T-helper 1 cell treated with Interleukin-12 subunit alpha and Interleukin-12 subunit beta and Interleukin-4 antibody, amounts not matched to agents 30 ng/mL and 1 ng/mL, for 36 hours (primary cell): ENCODE measurements at regions not wholly inside any gene's neighbourhood (a gene's known extent, or its start where the extent isn't known, plus 50 kb on each side); places are given as distances from the start of the nearest gene placed in this dataset.

Experiments
- intact Hi-C: fragments of 100-400 bp; cut with micrococcal nuclease; formaldehyde crosslinking; loops from one replicate; pipeline ENCODE4 v1.15.1; 2024

DNA sequence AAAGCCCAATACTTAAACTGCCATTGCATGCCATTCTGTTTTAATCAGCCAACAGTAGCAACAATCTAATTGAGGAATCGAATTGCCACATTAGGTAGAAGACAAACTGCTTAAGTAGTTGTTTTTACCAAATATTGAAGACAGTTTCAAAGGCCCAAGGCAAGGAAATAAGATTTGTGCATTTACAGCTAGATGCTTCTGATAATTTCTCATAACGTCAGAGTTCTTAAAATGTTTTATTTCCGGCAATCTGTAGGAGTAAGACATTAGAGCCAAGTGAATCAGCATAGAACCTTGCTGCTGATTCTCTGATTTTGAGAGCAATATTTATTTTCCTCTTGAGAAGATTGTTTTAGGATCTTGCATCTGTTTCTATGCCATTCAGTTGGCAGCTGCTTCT, 174.3 kb downstream of the RBM43 start:
- intact Hi-C loops = no loop called here

DNA sequence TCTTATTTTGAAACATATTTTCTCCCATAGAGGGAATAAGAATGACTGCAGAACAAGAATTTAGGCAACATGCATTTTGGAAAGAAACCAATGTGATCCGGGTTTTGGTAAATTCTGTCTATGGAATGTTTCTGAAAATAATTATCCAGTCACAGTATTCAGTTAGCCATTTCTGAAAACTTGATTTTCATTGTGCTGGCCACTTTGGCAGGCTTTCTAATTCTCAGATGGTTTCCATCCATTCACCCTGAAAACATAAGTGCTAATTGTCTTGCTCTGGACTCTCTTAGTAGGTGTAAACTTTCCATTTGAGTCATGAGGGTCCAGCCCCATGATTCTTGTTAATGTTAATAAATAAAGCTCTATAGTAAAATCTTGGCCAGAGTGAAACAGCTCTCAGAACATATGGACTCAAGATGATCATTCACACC, 176.5 kb downstream of the RBM43 start:
- intact Hi-C loops = no loop called here

DNA sequence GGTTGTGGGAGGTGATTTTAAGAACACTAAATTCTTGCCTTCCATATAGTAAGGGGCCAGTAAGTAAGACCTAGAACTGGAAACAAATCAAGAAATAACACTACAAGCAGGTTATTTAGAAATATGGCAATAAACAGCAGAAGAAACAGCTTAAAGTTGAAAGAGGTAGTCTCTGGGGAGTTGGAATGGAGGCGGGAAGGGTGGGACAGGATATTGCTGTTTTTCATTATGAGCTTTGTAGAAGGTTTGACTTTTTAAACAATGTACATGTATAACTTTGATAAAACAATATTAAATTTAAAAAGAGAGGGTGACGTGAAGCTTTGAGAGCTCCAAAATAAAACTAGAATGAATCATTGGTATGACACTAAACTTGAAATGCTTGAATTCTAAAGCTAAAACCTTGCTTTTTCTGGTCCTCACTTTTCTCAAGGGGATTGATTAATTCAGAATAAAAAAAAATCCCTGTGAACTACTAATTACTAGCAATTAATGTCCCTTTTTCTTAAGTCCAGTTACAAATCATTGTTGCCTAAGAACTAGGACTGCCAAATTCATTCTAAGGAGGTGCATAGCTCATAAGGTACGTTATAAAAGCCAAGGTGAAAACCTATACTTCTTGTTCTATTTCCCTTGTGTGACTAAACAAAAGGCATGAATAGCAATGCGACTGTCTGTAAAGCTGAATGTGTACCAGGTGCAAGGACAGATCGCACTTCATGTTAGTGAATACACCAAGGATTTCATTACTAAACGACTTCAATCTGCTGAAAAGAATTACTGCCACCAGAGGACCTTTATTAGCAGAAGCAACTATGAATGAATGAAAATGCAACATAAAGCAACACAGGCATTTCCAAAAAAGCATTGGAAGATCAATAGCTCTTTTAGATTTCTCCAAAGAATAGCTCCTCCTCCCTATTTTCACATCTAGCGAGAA, 177.5 kb downstream of the RBM43 start:
- intact Hi-C loops = no loop called here

DNA sequence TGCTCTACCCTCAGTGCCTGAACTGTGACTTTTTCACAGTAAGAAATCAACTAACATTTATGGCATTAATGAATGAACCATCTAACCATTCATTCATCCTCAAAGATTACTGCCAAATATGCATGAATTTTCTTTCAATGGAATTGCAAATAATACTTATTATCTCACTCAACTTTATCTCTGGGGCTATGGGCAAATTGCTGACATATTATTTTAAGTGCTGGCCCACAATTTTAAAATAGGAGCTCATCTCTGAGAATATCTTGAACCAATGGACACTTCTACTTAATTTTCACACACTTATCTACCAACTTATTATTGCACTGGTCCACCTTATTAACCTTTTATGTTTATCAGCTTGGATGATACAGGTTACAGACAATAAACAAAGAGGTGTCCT, 182.8 kb downstream of the RBM43 start:
- intact Hi-C loops = no loop called here

DNA sequence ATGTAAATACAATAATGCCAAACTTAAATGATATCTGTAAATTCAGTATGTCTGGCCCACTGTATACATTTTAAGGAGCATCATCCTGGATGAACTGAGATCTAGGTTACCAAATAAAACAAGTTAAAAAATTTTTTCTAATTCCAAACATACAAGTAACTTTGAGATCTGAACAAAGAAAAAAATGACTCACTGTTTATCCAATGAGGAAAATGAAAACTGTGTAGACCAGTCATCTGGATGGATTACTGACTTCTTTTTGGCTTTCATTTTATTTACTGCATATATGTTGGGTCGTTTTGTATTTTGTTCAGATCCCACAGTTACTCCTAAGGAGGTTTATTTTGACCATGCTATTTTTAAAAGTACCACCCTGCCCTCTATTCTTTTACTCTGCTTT, 189.8 kb downstream of the RBM43 start:
- intact Hi-C loops = no loop called here

DNA sequence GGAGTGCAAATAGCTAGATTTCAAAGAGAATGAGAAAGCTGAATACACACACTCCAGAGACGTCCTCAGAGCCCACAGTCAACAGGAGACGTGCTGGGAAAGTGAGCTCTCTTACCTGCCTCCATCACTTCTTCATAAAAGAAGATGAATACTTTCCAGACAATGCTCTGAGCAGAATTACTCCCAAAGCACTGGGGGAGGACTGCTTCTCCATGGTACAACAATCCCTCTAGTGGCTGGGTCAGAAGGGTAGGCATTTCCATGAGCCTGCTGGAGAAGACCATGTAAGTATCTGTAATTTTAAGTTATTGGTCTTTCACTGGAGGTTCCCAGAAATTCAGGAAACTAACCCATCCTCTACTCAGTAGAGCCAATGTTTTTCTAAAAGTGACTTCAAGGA, 190.3 kb downstream of the RBM43 start:
- intact Hi-C loops = no loop called here

DNA sequence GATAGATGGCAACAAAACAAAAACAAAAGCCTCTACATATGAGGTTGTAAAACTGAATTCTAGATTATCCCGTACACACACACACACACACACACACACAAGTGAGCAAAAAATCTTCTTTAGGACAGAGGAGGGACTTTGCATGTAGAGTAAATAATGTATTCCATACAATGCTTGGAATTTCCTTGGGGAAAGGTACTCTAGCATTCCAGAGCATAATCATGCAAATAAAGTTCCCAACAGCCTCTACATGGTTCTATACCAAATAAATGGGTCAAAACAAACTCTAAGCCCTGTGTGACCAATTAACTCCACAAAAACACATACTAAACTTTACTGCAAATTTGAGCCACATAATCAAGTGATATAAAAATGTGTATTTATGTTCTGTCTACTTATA, 191.4 kb downstream of the RBM43 start:
- intact Hi-C loops = no loop called here

DNA sequence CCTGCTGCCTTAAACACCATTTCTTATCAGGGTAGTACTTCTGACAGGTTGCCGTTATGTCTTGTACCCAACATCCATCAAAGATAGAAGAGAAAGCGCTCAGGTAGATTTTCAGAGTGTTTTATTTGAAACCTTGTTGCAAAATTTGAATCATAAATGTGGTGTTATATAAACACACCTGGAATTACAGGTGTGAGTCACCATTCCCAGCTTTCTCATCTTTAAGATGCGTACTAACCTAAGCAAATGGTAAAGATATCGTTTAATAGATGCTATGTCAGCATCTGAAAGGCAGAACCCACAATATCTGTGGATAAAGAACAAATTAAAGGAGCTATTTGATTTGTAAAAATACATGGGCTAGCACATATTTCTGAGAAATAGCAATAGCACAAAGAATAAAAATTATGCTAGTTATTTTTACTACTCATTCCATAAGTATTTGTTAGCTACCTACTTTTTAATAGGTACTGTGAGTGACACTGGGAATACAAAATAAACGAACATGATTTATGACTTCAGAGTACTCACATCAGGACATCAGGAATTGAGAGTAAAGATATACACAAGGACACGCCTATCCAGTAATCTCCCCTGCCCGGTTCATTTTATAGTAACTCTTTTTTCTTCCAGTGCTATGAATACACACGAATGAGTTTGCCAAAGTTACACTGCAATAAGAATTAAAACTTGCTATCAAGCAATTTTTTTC, 193.8 kb downstream of the RBM43 start:
- intact Hi-C loops = no loop called here

DNA sequence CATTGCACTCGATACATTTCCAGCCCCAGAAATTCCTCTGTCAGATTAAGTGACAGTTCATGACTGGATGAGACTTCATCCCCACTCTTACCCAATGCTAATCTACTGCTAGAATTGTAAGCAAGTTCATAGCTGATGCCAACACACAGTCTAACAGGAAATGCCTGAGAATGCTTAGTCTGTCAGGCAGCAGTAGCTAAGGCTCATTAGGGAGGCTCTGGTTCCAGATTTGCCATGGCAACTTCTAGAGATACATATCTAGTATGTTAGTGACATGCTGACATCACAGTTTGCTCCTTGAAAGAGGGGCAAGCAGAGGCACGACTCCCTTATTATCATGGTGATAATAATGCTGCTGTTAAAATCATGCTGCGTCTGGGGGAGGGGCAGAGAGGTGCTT, 198.4 kb downstream of the RBM43 start:
- intact Hi-C loops = no loop called here

DNA sequence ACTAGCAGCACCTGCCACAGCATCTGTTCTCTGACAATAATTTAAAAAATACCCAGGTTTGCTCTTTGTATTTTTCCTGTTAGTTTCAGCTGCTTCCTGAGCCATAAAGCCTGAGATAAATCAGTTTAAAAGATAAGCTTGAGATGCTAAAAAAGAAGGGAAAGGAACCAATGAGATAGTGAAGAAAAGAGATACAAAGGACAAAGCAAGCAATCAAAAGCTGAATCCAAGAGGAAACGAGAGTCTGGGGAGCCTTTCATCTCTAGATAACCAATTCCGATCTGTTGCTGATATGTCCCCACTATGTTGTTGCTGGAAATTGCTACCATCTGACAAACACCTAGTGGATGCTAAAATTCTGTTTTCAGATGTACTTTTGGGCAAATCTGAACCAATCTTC, 201.4 kb downstream of the RBM43 start:
- intact Hi-C loops = no loop called here

DNA sequence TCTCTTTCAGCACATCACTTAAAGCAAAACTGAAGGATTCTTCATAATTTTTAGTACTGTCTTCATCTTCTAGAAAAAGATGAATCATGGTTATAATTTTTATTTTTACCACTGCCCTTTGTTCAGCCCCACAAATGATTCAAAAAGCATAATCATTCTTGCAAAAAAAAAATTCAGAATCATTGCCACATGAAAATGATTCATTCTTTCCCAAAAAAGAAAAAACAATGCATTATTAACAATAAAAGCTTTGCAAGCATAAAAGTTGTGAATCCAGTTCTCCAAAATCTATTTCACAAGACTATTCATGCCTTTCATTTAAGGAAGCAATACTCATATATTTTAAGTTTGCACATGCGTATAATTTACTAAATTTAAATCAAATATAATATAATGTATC, 204.8 kb downstream of the RBM43 start:
- intact Hi-C loops = no loop called here

DNA sequence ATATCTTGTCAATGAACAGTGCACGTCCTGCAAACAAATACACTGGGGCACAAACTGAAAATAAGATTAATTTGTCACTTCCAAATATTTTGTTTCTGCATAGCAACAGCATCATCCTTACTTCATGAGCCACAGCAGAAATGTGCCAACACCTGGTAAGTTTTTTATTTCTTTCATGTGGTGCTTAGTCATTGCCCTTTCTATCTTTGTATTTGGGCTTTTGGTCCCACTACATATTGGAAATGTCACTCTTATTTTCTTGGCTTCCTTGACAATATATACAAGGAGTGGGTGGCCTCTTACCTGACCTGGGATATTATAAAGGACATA, 208.0 kb downstream of the RBM43 start:
- intact Hi-C loops = no loop called here

DNA sequence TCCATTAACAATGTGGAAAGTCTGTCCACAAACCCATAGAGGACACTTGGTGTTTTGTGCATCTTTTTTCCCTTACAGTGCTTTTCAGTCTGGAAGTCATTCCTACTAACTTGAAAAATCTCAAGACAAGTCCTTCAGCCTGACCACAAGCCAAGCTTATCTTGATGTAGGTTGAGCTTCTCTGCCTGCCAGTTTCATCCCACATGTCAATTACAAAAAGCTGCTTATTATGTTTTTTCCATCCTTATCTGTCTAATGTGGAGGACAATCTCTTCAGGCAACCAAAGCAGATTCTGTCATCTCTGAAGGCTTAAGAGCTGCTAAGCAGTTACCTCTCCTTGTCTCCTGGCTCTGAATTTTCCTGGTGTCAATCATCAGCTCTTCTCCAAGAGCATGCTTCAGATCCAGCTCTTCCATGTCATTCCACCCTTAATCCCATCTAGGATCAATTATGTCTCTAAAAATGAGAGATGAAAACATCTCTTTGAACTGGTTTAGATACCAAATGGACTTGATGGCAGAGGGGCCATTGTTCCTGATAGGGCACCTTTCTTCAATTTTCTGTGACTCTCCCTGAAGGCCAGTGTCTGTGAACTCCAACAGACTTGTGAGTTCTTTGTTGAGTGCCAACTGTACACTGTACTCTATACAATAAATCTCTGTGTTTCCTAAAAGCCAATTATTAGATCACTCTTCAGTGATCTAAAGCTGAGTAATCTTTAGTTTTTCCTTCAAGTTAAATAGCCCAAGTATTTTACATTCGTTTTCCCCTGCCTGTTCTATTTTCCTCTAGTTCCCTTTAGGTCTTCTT, 208.6 kb downstream of the RBM43 start:
- intact Hi-C loops = no loop called here

DNA sequence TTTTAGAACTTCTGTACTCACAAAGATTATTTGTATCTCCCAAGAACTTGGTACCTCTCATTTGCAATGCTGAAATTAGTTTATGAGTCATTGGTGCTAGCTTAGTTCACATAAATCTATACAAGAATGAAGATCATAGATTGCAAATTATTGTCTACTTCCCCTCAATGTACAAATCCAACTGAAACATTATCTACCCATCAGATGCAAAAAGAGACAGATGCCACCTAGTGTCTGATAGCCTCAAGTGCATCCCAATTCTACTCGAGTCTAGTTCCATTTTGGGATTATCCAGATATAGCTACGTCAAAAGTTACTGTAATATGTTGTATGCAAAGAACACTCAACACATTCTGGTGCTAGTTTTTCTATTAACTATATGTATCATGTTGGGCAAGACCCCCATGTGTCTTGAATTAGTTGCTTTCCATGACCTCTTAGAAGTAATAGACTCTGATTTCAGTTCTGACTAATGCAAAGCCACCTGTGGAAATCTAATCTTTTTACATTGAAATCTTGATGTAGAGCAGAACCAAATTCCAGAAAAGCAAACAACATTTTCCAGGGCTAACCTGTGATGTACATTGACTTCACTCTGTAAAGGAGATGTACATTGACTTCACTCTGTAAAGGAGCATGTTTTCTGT, 210.0 kb downstream of the RBM43 start:
- intact Hi-C loops = loop anchor here (1.0 kb wide), 2 partner anchors 187 to 1454 kb away; no protein-coding TSS in a partner anchor

DNA sequence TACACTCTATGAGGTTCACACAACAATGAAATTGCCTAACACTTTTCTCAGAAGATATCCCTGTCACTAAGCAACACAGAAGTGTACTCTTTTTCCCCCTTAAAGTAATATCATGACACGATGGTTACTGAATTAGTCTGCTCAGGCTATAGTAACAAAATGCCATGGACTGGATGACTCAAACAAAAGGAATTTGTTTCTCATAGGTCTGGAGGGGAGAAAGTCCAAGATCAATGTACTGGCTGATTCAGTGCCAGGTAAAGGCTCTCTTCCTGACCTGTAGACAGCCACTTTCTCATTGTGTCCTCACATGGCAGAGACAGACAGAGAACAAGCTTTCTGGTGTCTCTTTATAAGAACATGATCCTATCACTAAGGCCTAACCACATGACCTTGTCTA, 211.9 kb downstream of the RBM43 start:
- intact Hi-C loops = no loop called here

DNA sequence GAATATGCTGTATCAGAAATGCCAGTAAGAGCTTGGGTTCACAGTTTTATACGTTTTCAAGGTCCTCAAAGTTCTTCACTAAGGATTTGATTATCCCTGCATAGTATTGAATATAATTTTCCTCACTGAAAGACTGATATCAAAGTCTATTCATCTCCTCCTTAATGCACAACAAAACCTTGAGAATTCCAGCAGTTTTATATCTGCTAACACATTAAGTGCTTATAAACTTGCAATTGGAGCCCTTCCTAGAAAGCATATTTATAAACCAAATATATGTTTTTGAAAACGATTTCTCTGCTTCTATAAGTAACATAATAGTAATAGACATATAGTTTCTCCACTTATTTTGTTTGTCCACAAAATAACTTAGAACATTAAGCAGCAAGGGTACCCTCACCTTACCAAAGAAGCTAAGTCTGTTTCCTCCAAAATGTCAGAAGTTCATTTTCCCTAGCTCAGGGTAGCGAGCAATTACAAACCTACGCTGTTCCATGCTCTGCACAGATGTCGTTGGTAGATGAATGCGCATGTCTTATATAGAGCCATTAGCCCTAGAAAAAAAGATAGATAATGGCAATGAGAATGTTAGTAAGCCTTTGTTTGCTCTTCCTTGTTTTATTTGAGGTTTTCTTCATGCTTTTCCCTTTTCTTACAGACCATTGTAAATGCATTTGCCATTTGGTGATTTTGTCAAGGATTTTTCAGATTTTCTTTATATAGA, 213.2 kb downstream of the RBM43 start:
- intact Hi-C loops = no loop called here

DNA sequence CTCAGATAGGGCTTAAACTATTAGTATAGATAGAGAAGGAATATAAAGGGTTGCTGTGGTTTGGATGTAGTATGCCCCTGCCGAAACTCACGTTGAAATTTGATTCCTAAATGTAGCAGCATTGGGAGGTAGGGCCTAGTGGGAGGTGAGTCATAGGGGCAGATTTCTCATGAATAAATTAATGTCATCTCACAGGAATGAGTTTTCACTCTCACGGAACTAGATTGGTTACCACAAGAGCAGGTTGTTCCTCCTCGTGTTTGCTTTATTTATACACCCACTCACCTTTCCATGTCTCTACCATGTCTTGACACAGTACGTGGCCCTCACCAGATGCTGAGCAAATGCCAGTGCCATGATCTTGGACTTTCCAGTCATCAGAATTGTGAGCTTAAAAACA, 218.2 kb downstream of the RBM43 start:
- intact Hi-C loops = no loop called here

DNA sequence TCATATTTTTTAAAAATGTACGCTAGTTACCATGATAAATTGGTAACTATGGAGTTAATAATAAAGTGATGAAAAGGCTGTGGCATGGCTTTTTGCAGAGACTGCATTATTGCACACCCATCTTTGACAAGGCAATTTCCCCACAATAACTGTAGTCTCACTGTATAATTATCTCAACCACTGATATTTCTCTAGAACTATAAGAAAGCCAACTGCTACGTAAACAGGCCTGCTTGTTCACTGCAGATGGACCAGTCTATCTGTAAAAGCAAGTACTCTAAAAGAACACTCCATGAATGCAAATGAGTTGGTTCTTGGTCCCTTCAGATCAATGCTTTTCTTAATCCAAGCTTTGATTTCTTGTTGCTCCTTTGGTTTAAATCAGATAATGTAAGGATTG, 218.7 kb downstream of the RBM43 start:
- intact Hi-C loops = no loop called here

DNA sequence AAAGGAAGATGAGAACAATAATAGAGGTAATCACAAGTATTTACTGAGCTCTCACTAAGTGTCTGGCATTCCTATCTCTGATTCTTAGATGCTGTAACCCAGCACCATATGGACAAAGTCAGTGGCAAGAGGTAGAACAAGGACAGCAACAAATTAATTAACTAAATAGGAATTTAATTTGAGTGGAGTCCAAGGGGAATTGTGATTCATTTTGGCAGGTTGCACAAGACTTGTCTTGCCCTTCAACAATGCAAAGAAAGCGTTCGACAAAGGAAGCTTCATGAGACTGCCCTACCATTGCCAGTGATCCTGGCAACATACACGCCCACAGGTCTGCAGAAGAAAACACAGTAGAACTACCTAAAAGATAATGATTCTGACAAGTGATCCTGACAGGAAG, 221.6 kb downstream of the RBM43 start:
- intact Hi-C loops = no loop called here

DNA sequence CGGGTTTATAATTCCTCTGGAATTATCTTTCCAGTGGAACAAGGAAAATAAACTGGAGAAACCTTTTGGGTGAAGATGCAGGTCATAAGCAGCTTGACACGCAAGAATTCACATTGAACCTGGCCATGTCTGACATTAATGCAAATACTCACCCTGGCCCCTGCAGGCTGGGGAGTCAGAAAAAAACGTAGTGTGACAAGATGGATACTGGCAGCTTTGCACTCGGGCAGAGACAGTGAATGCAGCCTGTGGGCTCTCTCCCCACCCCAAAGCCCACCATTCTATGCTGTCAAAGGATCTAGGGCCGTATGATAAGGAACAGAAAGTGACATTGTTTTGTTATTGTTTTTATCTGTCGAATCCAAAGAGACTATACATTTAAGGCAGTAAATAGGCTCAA, 223.1 kb downstream of the RBM43 start:
- intact Hi-C loops = no loop called here

DNA sequence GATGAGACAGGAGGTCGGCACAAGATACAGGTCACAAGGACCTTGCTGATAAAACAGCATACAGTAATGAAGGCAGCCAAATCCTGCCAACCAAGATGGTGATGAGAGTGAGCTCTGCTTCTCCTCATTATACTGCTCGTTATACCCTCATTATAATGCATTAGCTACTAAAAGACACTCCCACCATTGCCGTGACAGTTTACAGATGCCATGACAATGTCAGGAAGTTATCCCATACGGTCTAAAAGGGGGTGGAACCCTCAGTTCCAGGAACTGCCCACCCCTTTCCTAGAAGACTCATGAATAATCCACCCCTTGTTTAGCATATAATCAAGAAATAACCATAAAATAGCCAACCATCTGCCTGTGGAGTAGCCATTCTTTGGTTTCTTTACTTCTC, 224.2 kb downstream of the RBM43 start:
- intact Hi-C loops = no loop called here
